ENCODE measurements at regions not wholly inside any gene's neighbourhood (a gene's known extent, or its start where the extent isn't known, plus 50 kb on each side); places are given as distances from the start of the nearest gene placed in this dataset.

DNA sequence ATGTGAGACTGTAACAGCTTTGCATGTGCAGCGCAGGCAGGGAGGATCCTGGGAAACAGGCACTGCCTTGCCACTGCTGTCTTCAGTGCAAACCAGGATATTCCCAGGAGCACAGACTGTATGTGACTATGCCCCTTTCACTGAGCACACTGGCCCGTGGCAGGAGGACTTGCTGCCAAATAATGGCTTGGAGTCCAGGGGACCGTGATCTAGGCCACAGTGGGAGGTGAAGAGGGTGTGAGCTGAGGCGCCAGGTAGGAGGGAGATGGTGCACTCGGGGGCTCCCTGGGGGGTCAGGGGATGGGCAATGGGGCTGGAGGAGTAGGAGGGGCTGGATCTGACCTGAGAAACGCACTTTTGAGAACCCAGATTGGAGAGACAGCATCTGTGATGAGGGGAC is 193.4 kb upstream of the ZNF32 start:
- TF ChIP-seq, protein P1, sequence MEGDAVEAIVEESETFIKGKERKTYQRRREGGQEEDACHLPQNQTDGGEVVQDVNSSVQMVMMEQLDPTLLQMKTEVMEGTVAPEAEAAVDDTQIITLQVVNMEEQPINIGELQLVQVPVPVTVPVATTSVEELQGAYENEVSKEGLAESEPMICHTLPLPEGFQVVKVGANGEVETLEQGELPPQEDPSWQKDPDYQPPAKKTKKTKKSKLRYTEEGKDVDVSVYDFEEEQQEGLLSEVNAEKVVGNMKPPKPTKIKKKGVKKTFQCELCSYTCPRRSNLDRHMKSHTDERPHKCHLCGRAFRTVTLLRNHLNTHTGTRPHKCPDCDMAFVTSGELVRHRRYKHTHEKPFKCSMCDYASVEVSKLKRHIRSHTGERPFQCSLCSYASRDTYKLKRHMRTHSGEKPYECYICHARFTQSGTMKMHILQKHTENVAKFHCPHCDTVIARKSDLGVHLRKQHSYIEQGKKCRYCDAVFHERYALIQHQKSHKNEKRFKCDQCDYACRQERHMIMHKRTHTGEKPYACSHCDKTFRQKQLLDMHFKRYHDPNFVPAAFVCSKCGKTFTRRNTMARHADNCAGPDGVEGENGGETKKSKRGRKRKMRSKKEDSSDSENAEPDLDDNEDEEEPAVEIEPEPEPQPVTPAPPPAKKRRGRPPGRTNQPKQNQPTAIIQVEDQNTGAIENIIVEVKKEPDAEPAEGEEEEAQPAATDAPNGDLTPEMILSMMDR (conservative IDR thresholded peaks at IDR 0.05), result no peak
- no peak for TF ChIP-seq EZH2 (IDR thresholded peaks at IDR 0.05; ENCODE audit: low read depth)

All from PC-9 (cell line).